A673 (cell line): ENCODE measurements at regions not wholly inside any gene's neighbourhood (a gene's known extent, or its start where the extent isn't known, plus 50 kb on each side); places are given as distances from the start of the nearest gene placed in this dataset.

Source experiments
- EZH2 ChIP-seq: fragments of 200-600 bp; sonication (generic); IDR thresholded peaks from 2 replicates; pipeline ENCODE4 v1.6.1; 2017; ENCODE audit warnings: borderline replicate concordance, low read depth, mild to moderate bottlenecking, mixed read lengths, antibody characterized with exemption, low read length; ENCODE audit not compliant: poor library complexity, severe bottlenecking
- TF ChIP-seq, protein P1 (sequence below): fragments of 300-800, 200-600 bp; sonication (generic); conservative IDR thresholded peaks from 2 replicates; pipeline ENCODE4 v1.5.1; 2017; ENCODE audit warnings: low read depth, mild to moderate bottlenecking, antibody characterized with exemption, low read length, moderate library complexity, mixed read lengths

DNA sequence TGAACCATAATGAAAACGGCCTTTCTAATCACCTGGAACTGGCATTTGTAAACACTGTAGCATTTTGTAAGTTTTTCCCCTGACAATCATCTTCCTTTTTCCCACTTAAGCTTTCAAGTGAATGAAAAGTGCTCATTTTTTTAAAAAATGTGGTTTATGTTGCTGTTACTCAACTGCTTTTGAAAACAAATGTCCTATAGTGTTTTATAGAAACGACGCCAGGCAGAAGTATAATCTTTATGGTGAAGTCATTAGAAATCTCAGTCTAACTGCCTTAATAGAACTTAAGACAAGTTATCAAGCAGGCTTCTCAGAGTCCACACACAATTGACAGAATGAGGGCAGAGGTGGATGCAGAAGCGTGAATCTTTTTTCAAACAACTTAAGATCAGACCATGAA, 442.3 kb downstream of the KLF12 start:
- TF ChIP-seq, protein P1, sequence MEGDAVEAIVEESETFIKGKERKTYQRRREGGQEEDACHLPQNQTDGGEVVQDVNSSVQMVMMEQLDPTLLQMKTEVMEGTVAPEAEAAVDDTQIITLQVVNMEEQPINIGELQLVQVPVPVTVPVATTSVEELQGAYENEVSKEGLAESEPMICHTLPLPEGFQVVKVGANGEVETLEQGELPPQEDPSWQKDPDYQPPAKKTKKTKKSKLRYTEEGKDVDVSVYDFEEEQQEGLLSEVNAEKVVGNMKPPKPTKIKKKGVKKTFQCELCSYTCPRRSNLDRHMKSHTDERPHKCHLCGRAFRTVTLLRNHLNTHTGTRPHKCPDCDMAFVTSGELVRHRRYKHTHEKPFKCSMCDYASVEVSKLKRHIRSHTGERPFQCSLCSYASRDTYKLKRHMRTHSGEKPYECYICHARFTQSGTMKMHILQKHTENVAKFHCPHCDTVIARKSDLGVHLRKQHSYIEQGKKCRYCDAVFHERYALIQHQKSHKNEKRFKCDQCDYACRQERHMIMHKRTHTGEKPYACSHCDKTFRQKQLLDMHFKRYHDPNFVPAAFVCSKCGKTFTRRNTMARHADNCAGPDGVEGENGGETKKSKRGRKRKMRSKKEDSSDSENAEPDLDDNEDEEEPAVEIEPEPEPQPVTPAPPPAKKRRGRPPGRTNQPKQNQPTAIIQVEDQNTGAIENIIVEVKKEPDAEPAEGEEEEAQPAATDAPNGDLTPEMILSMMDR: no peak
- TF ChIP-seq EZH2: no peak
